ENCODE measurements at regions not wholly inside any gene's neighbourhood (a gene's known extent, or its start where the extent isn't known, plus 50 kb on each side); places are given as distances from the start of the nearest gene placed in this dataset.

DNA sequence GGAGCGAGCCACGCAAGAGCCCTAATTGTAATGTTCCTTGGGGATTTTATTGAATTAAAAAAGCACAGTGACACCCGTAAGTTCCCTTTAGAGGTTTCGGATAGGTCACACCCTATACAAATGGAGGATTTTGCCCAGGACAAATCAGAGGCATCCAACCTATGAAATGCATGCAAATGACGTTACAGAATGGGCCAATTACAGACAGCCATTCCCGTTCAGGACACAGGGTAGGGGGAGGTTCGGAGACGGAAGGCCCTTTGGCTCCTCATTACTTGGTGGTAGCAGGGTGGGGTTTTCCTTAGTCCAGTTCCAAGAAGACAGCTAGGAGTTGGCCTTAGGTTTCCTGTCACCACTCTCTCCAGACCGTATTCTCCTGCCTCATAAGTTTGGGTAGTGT, 754.1 kb downstream of the IPMK start:
- no peak for TF ChIP-seq ZFX (IDR thresholded peaks at IDR 0.05; ENCODE audit: borderline replicate concordance)
- no peak for TF ChIP-seq CTCF (IDR thresholded peaks at IDR 0.05)
- H3K27ac ChIP-seq: no peak overlapping the region

DNA sequence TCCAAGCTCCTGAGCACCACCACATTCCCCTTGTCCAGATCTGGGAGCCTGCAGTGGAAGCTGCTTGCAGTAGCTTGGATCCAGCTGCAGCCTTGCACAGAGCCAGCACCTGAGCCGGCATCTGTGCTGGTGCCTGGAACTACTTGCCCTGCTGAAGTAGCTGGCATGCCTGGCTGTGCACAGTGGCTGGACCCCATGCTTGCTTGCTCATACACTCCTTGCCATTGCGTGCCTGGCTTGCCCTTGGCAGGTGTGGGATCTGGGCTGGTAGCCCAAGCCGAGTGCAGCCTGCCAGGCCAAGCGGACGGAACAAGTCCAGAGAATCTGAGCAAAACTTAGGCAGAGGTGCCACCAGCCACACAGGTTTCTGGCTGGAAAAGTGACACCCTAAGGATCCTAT, 759.9 kb downstream of the IPMK start:
- no peak overlapping the region for H3K27ac ChIP-seq
- TF ChIP-seq CTCF (IDR thresholded peaks at IDR 0.05) (no peak), ZFX (IDR thresholded peaks at IDR 0.05; ENCODE audit: borderline replicate concordance) (no peak)

- H3K27ac ChIP-seq: no peak overlapping the region
- TF ChIP-seq ZFX (IDR thresholded peaks at IDR 0.05; ENCODE audit: borderline replicate concordance): no peak
- no peak for TF ChIP-seq CTCF (IDR thresholded peaks at IDR 0.05)
Measured at GRCh38 chr10:57506414-57507094, 761.1 kb downstream of the IPMK start.

DNA sequence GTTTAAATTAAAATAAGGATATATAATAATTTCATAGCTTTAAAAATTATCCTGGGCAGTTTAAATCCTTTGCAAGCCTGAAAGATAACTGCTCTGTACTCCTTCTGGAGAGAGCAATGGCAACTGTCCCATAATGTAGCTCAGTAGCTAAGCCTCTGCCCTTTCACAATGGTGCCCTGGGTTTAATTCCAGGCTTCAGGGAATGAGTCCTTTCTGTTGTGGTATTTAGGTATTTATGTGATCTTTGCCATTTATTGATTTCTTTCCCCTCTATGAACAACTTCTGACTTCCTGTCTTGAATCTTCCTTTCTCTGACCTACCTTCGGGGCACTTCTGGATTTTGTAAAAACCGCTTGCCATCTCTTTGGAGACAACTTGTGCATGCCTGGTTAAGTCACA, 773.2 kb downstream of the IPMK start:
- no peak for TF ChIP-seq CTCF (IDR thresholded peaks at IDR 0.05)
- TF ChIP-seq ZFX (IDR thresholded peaks at IDR 0.05; ENCODE audit: borderline replicate concordance): no peak

GRCh38 chr10:57482259-57482658, 785.4 kb downstream of the IPMK start:
- TF ChIP-seq ZFX (IDR thresholded peaks at IDR 0.05; ENCODE audit: borderline replicate concordance) (no peak), CTCF (IDR thresholded peaks at IDR 0.05) (no peak)
- no peak overlapping the region for H3K27ac ChIP-seq

More for the DNA sequence above, 773.2 kb downstream of the IPMK start:
- no peak overlapping the region for H3K27ac ChIP-seq

DNA sequence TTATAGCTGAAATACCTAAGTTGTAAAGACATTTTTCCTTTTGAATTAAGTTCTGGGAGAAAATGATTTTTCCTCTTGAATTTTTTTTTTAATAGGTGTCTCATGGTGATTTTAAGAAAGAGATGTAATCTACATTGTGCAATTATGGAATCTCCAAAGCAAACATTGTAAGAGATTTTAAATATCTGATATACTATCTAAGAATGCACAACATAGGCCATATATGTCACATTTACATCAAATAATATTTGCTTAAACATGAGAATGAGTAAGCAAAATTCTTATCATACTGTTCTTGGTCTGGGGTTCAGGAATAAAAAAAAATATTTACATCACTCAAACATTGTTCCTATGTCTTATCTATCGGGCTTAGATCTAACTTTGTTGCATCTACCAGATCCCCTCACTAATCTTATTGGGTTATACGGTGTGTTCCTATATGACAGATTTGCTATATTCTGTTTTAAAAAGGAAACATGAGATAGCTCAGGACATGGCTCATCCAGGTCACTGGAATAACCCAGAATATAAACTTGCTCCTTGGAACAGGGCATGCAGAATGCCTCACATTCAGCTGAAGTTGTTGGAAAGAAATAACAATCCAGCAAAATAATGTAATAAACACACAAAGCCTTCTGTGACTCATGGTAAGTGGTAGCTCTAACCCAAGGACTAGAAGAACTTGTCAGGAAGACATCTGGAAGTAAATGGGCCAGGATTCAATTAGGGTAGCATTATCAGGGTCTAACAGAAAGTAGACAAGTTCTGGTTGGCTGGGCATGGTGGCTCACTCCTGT, 794.7 kb downstream of the IPMK start:
- TF ChIP-seq CTCF (IDR thresholded peaks at IDR 0.05) (no peak), ZFX (IDR thresholded peaks at IDR 0.05; ENCODE audit: borderline replicate concordance) (no peak)
- no peak overlapping the region for H3K27ac ChIP-seq

DNA sequence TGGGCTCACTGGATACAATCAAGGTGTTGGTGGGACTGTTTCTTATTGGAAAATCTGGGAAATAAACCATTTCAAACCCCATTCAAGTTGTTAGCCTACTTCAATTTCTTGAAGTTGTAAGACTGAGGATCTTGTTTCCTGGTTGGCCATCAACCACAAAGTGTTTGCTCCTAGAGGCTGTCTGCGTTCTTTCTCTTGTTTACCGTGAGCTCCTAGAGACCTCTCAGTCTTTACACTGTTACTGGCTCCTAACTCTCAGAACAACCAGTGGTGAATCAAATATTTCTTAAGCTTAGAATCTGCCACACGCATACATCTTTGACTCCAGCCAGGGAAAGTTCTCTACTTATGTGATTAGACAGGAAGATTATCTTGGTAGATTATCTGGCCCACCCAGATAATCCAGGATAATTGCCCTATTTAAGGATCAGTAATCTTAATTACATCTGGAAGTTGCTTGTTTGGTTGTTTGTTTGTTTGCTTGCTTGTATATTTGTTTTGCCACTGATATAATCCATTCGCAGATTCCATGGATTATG, 798.7 kb downstream of the IPMK start:
- TF ChIP-seq ZFX (IDR thresholded peaks at IDR 0.05; ENCODE audit: borderline replicate concordance): no peak
- TF ChIP-seq CTCF (IDR thresholded peaks at IDR 0.05): no peak
- H3K27ac ChIP-seq: peak overlapping the region; percentile 56

Data from 22Rv1 (cell line).